NB4 (cell line): ENCODE measurements at regions not wholly inside any gene's neighbourhood (a gene's known extent, or its start where the extent isn't known, plus 50 kb on each side); places are given as distances from the start of the nearest gene placed in this dataset.

ENCODE experiments used
- POLR2A ChIP-seq: IDR thresholded peaks from 2 replicates; pipeline ENCODE4 v1.6.1; 2011; ENCODE audit warnings: mild to moderate bottlenecking; ENCODE audit not compliant: insufficient read length; ENCODE audit errors: extremely low read depth
- TF ChIP-seq, protein P1 (sequence below): IDR thresholded peaks from one replicate; pipeline ENCODE4 v1.5.1; 2012; ENCODE audit warnings: low read depth, low read length

DNA sequence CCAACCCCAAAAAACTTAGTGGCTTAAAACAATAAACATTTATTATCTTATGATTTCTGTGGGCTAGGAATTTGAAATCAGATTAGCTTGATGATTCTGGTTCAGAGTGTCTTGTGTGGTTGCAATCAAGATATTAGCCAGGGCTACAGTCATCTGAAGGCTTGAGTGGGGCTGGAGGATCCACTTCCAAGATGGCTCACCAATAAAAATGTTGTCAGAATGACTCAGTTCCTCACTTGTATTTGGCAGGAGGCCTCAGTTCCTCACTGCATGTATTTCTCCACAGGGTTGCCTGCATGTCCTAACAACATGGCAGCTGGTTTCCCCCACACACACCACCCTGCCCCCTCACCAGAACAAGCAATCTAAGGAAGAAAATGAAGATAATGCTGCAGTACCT, 98.2 kb upstream of the NIPBL start:
- TF ChIP-seq, protein P1, sequence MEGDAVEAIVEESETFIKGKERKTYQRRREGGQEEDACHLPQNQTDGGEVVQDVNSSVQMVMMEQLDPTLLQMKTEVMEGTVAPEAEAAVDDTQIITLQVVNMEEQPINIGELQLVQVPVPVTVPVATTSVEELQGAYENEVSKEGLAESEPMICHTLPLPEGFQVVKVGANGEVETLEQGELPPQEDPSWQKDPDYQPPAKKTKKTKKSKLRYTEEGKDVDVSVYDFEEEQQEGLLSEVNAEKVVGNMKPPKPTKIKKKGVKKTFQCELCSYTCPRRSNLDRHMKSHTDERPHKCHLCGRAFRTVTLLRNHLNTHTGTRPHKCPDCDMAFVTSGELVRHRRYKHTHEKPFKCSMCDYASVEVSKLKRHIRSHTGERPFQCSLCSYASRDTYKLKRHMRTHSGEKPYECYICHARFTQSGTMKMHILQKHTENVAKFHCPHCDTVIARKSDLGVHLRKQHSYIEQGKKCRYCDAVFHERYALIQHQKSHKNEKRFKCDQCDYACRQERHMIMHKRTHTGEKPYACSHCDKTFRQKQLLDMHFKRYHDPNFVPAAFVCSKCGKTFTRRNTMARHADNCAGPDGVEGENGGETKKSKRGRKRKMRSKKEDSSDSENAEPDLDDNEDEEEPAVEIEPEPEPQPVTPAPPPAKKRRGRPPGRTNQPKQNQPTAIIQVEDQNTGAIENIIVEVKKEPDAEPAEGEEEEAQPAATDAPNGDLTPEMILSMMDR = no peak
- TF ChIP-seq POLR2A = no peak
